Right atrium auricular region (tissue), 2 donors: ENCODE measurements at regions not wholly inside any gene's neighbourhood (a gene's known extent, or its start where the extent isn't known, plus 50 kb on each side); places are given as distances from the start of the nearest gene placed in this dataset.

Source experiments
- DNase-seq: peaks from one replicate; pipeline ENCODE4 v3.0.0-alpha.2; 2019; ENCODE audit warnings: low spot score
- H3K27ac ChIP-seq, 2 donors: fragments of 200-600 bp; sonication (generic); 1 replicate in 1 of 2; 2 replicates in 1 of 2; pipeline ENCODE4 v1.5.1; 2016 to 2019
- H3K27me3 ChIP-seq, 2 donors: fragments of 200-600 bp; sonication (generic); one replicate each; pipeline versions ENCODE4 v1.5.1 to v1.6.0; 2017 to 2019
- H3K36me3 ChIP-seq: fragments of 200-600 bp; sonication (generic); one replicate; pipeline ENCODE4 v1.5.1; 2016
- H3K4me1 ChIP-seq, 2 donors: fragments of 200-600 bp; sonication (generic); one replicate each; pipeline versions ENCODE4 v1.5.1 to v1.6.0; 2017 to 2019
- H3K4me3 ChIP-seq, 2 donors: fragments of 200-600 bp; sonication (generic); 1 replicate in 1 of 2; 2 replicates in 1 of 2; pipeline ENCODE4 v1.5.1; 2017 to 2019; ENCODE audit warnings: mild to moderate bottlenecking in 1 of 2, moderate library complexity in 1 of 2
- H3K9me3 ChIP-seq, 2 donors: fragments of 200-600 bp; sonication (generic); one replicate each; pipeline ENCODE4 v1.5.1; 2019
- CTCF ChIP-seq, 2 donors: fragments of 200-600 bp; sonication (generic); IDR thresholded peaks; one replicate each; pipeline ENCODE4 v1.5.1; 2019; ENCODE audit warnings: antibody characterized with exemption in 2 of 2

GRCh38 chr12:83691730-83692129 lies 1005.0 kb downstream of the TMTC2 start:
- no peaks in the 10 kb centered on the region for H3K4me1 ChIP-seq
- H3K4me3 ChIP-seq = no peak overlapping the region
- no peak for DNase-seq
- H3K36me3 ChIP-seq = no peaks in the 10 kb centered on the region
- H3K27ac ChIP-seq = no peak overlapping the region
- H3K9me3 ChIP-seq = no peaks in the 10 kb centered on the region
- TF ChIP-seq CTCF (IDR thresholded peaks at IDR 0.05) = no peak
- no peaks in the 10 kb centered on the region for H3K27me3 ChIP-seq

- no peaks in the 10 kb centered on the region for H3K9me3 ChIP-seq
- H3K4me3 ChIP-seq = no peak overlapping the region
- no peak overlapping the region for H3K27ac ChIP-seq
- no peaks in the 10 kb centered on the region for H3K4me1 ChIP-seq
- no peak for DNase-seq
- no peak for TF ChIP-seq CTCF (IDR thresholded peaks at IDR 0.05)
- H3K27me3 ChIP-seq = no peaks in the 10 kb centered on the region
- H3K36me3 ChIP-seq = no peaks in the 10 kb centered on the region
Observed at GRCh38 chr12:83690465-83690864, 1003.8 kb downstream of the TMTC2 start.

GRCh38 chr12:83689333-83689732 lies 1002.6 kb downstream of the TMTC2 start:
- no peak for TF ChIP-seq CTCF (IDR thresholded peaks at IDR 0.05)
- Histone ChIP-seq H3K27ac (no peak overlapping the region), H3K4me3 (no peak overlapping the region), H3K4me1 (no peaks in the 10 kb centered on the region), H3K9me3 (no peaks in the 10 kb centered on the region), H3K36me3 (no peaks in the 10 kb centered on the region), H3K27me3 (no peaks in the 10 kb centered on the region)
- DNase-seq = no peak

- H3K4me1 ChIP-seq = no peaks in the 10 kb centered on the region
- H3K4me3 ChIP-seq = no peak overlapping the region
- no peak overlapping the region for H3K27ac ChIP-seq
- TF ChIP-seq CTCF (IDR thresholded peaks at IDR 0.05) = no peak
- H3K9me3 ChIP-seq = no peaks in the 10 kb centered on the region
- DNase-seq = no peak
- no peaks in the 10 kb centered on the region for H3K36me3 ChIP-seq
- H3K27me3 ChIP-seq = no peaks in the 10 kb centered on the region
Observed at GRCh38 chr12:83676781-83677295, 990.1 kb downstream of the TMTC2 start.

- H3K4me3 ChIP-seq = no peak overlapping the region
- no peaks in the 10 kb centered on the region for H3K4me1 ChIP-seq
- DNase-seq = no peak
- TF ChIP-seq CTCF (IDR thresholded peaks at IDR 0.05) = no peak
- no peaks in the 10 kb centered on the region for H3K9me3 ChIP-seq
- no peaks in the 10 kb centered on the region for H3K36me3 ChIP-seq
- no peaks in the 10 kb centered on the region for H3K27me3 ChIP-seq
- H3K27ac ChIP-seq = no peak overlapping the region
Observed at GRCh38 chr12:83666690-83667089, 980.0 kb downstream of the TMTC2 start.

- no peak overlapping the region for H3K4me3 ChIP-seq
- no peaks in the 10 kb centered on the region for H3K4me1 ChIP-seq
- no peaks in the 10 kb centered on the region for H3K27me3 ChIP-seq
- no peak overlapping the region for H3K27ac ChIP-seq
- TF ChIP-seq CTCF (IDR thresholded peaks at IDR 0.05) = no peak
- no peaks in the 10 kb centered on the region for H3K36me3 ChIP-seq
- DNase-seq = no peak
- H3K9me3 ChIP-seq = no peaks in the 10 kb centered on the region
Observed at GRCh38 chr12:83665634-83666218, 979.0 kb downstream of the TMTC2 start.
